AG09309 (cell line): ENCODE measurements at regions not wholly inside any gene's neighbourhood (a gene's known extent, or its start where the extent isn't known, plus 50 kb on each side); places are given as distances from the start of the nearest gene placed in this dataset.
A peak's percentile ranks its signal among the peaks of the same experiment; 100 is the strongest.

Experiments used
- DNase-seq: peaks from one replicate; pipeline ENCODE4 v3.0.0-alpha.2; 2010; ENCODE audit warnings: low read depth
- H3K4me3 ChIP-seq: 2 replicates; pipeline ENCODE4 v1.5.1; 2011; ENCODE audit warnings: mild to moderate bottlenecking, low read depth, low read length, moderate library complexity; ENCODE audit not compliant: control insufficient read depth
- CTCF ChIP-seq: IDR thresholded peaks from 2 replicates; pipeline ENCODE4 v1.5.1; 2011; ENCODE audit warnings: mild to moderate bottlenecking, low read depth, low read length, inconsistent platforms; ENCODE audit not compliant: insufficient read depth, control insufficient read depth; ENCODE audit errors: missing control alignments

DNA sequence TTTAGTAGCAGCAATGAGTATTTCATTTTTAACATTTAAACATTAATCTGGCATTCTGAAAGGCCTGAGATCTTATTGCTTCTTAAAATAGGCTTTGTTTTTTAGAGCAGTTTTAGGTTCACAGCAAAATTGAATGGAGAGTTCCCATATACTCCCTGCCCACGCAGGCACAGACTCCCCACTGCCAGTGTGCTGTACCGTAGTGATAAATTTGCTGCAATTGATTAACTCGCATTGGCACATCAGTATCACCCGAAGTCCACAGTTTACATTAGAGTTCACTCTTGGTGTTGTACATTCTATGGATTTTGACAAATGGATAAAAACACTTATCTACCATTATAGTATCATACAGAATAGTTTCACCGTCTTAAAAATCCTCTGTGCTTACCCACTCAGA is 71.8 kb upstream of the ERRFI1 start:
- H3K4me3 ChIP-seq: no peak overlapping the region
- no peak for DNase-seq
- no peak for TF ChIP-seq CTCF

DNA sequence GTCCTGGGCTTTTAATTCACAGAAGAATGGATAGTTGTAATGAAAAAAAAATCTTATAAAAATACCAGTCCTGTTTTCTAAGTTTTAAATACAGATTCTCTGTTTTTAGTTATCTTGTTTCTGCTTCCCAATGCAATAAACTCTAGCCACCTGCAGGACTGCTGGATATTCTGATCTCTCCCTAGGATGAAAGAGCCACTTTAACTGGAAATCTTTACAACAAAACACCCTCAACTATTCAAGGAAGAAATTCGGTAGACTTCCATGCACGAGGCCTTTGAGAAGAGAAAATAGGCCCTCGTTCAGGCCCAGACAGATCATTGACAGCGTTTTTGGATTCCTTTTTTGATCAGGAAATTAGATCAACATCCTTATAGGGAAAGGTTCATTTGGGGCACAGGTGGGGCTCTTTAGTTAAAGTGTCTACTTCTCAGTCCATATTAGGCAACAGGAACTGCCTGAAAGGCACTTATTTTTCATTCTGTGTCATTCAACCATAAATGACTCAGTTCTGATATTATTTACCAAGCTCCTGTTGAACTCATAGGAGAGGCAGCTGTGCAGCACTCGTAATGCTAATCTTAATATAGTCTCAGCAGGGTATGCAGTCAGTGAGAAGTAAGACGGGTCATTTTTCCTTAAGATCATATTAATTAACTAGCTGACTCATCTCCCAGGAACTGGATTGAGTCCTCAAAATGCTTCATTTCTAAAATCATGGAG is 71.1 kb upstream of the ERRFI1 start:
- no peak overlapping the region for H3K4me3 ChIP-seq
- DNase-seq: peak; percentile 76
- TF ChIP-seq CTCF: no peak

GRCh38 chr1:8096105-8097011 is 70.2 kb upstream of the ERRFI1 start:
- DNase-seq: peak; percentile 67
- no peak for TF ChIP-seq CTCF
- H3K4me3 ChIP-seq: no peak overlapping the region

DNA sequence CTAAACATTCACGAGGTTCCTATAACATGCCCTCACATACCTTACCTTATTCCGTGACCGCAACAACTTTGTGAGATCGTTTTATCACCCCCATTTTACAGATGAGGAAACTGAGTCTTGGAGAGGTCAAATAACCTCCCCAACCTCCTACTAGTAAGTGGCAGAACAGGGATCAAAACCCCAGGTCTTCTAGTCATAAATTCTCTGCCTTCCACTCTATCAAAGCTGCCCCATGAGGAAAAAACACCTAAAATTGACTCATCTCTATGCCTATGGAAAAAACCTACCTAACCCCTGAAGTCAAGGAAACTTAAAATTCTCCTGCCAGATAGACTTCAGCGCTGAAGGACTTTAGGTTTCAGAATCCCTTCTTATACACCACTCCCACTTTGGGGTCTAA is 69.5 kb upstream of the ERRFI1 start:
- TF ChIP-seq CTCF: no peak
- no peak for DNase-seq
- H3K4me3 ChIP-seq: no peak overlapping the region

- no peak overlapping the region for H3K4me3 ChIP-seq
- no peak for DNase-seq
- TF ChIP-seq CTCF: no peak
Measured at GRCh38 chr1:8094481-8095241, 68.6 kb upstream of the ERRFI1 start.

DNA sequence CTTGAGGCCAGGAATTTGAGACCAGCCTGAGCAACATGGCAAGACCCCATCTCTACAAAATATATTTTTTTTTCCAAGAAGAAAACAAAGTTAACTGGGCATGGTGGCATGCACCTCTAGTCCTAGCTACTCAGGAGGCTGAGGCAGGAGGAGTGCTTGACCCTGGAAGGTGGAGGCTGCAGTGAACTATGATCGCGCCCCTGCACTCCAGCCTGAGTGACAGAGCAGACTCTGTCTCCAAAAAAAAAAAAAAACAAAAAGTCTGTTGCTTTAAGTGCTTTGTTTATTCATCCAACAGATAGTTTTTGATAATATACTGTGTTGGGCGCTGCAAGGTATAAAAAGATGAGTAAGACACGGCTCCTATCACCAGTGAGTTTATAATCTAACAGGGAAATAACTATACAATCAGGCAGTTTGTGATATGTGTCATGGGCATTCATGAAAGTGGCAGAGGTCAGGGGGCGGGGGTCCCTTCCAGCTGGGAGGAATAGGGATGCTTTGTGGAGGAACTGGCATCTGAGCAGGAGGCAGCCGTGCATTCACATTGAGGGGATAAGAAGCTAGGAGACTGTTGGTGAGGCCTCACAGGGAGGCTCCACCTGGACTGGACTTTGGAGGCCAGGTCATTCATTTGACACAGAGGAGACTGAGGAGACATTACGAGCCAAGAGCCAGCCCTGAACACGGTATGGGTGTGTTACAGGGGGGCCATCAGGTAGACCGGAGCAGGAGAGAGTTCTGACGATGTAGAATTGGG is 67.3 kb upstream of the ERRFI1 start:
- DNase-seq: no peak
- TF ChIP-seq CTCF: no peak
- H3K4me3 ChIP-seq: no peak overlapping the region
